ENCODE measurements at regions not wholly inside any gene's neighbourhood (a gene's known extent, or its start where the extent isn't known, plus 50 kb on each side); places are given as distances from the start of the nearest gene placed in this dataset.

DNA sequence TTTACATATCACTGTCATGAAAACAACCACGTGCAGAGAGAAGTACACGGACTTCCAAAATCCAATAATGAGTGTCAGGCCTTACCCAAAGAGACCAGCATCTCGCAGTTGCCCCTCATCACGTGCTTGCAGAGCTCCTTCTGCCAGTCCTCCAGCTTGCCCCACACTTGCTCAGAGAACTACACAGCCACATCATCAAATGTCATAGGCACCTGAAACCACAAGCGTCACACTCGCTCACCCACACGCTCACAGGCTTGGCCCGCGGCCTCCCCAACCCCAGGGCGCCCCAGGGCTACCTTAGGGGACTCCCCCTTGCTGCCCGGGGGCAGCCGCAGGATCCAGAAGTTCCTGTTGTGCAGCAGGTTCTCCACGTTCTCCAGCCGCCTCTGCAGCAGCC lies 123.4 kb upstream of the ZNF746 start:
- peaks cover 59% of the 10 kb centered on the region for H3K79me2 ChIP-seq (ENCODE audit: insufficient read depth)
- H3K4me1 ChIP-seq (ENCODE audit: insufficient read depth): peaks cover 12% of the 10 kb centered on the region
- 75 to 84% methylated on average over 12 to 14 of the region's 14 CpGs for WGBS, 2 experiments (ENCODE audit: low coverage in 1 of 2, low lambda C conversion rate in 2 of 2, missing lambda C conversion rate in 2 of 2)
- no peaks in the 10 kb centered on the region for H3K9me3 ChIP-seq (ENCODE audit: low read depth)
- no peak overlapping the region for H3K4me3 ChIP-seq
- H2AFZ ChIP-seq: no peak overlapping the region
- in situ Hi-C loops (cut with MboI): no loop called here
- H3K27me3 ChIP-seq (replicated peaks; ENCODE audit: insufficient read depth): no peaks in the 10 kb centered on the region
- H3K27ac ChIP-seq: no peak overlapping the region
- H3K9me2 ChIP-seq (ENCODE audit: insufficient read depth): no peaks in the 10 kb centered on the region
- no peaks in the 10 kb centered on the region for H4K20me1 ChIP-seq (ENCODE audit: insufficient read depth)
- DNase-seq: no peak
- no peak for TF ChIP-seq EZH2 (IDR thresholded peaks at IDR 0.05; ENCODE audit: insufficient read depth, poor library complexity, severe bottlenecking)
- TF ChIP-seq EZH2phosphoT487 (IDR thresholded peaks at IDR 0.05; ENCODE audit: insufficient read depth, low read depth): no peak
- H3F3A ChIP-seq (ENCODE audit: insufficient read depth): peaks cover 6% of the 10 kb centered on the region; the same call in 1 of the 2 replicates
- peaks cover 18% of the 10 kb centered on the region for H3K36me3 ChIP-seq (ENCODE audit: low read depth)
- no peak overlapping the region for H3K4me2 ChIP-seq (ENCODE audit: unreplicated experiment)
- no peak overlapping the region for H3K9ac ChIP-seq

- no peaks in the 10 kb centered on the region for H3F3A ChIP-seq (ENCODE audit: insufficient read depth)
- no peaks in the 10 kb centered on the region for H3K9me2 ChIP-seq (ENCODE audit: insufficient read depth)
- no peak for DNase-seq
- 47 to 64% methylated on average over 8 of the region's 8 CpGs for WGBS, 2 experiments (ENCODE audit: low coverage in 1 of 2, low lambda C conversion rate in 2 of 2, missing lambda C conversion rate in 2 of 2)
- no peak overlapping the region for H3K27ac ChIP-seq
- H4K20me1 ChIP-seq (ENCODE audit: insufficient read depth): no peaks in the 10 kb centered on the region
- no peak overlapping the region for H2AFZ ChIP-seq
- H3K4me3 ChIP-seq: no peak overlapping the region
- H3K9ac ChIP-seq: no peak overlapping the region
- TF ChIP-seq EZH2 (IDR thresholded peaks at IDR 0.05; ENCODE audit: insufficient read depth, poor library complexity, severe bottlenecking) (no peak), EZH2phosphoT487 (IDR thresholded peaks at IDR 0.05; ENCODE audit: insufficient read depth, low read depth) (no peak)
- H3K79me2 ChIP-seq (ENCODE audit: insufficient read depth): peaks cover 44% of the 10 kb centered on the region
- peaks cover 20% of the 10 kb centered on the region for H3K36me3 ChIP-seq (ENCODE audit: low read depth)
- no peaks in the 10 kb centered on the region for H3K4me1 ChIP-seq (ENCODE audit: insufficient read depth)
- H3K27me3 ChIP-seq (replicated peaks; ENCODE audit: insufficient read depth): no peaks in the 10 kb centered on the region
- H3K9me3 ChIP-seq (ENCODE audit: low read depth): no peaks in the 10 kb centered on the region
- in situ Hi-C loops (cut with MboI): no loop called here
- no peak overlapping the region for H3K4me2 ChIP-seq (ENCODE audit: unreplicated experiment)
Observed at GRCh38 chr7:149616898-149617297, 119.3 kb upstream of the ZNF746 start.

DNA sequence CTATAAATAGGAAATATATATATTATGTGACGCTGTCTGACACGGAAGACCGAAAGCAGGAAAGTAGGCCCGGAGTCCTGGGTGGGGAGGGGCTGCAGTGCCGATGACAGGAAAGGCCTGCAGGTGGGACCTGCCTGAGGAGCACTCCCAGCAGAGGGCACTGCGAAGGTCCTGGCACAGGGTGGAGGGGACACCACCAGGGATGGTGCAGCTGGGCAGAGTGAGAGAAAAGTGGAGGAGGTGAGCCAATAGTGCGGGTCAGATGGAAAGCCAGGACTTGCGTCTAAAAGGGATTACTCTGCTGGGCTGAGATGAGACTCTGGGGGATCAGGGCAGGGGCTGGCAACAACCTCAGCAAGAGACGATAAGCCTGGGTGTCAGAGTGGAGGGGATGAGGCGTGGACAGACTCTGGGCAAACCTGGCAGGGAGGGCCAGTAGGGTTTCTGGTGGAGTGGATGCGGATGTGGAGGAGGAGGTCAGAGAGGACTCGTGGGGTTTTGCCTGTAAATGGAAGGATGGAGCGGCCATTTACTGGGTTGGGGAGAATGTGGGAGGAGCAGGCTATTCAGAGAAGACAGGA lies 118.2 kb upstream of the ZNF746 start:
- Histone ChIP-seq H3K4me2 (ENCODE audit: unreplicated experiment) (no peak overlapping the region), H3K27me3 (replicated peaks; ENCODE audit: insufficient read depth) (no peaks in the 10 kb centered on the region), H3K9me3 (ENCODE audit: low read depth) (no peaks in the 10 kb centered on the region), H3K9ac (no peak overlapping the region), H3K36me3 (ENCODE audit: low read depth) (peaks cover 26% of the 10 kb centered on the region), H3K9me2 (ENCODE audit: insufficient read depth) (no peaks in the 10 kb centered on the region), H4K20me1 (ENCODE audit: insufficient read depth) (no peaks in the 10 kb centered on the region), H3K4me3 (no peak overlapping the region), H3K79me2 (ENCODE audit: insufficient read depth) (peaks cover 33% of the 10 kb centered on the region), H3K4me1 (ENCODE audit: insufficient read depth) (no peaks in the 10 kb centered on the region), H3K27ac (no peak overlapping the region), H3F3A (ENCODE audit: insufficient read depth) (no peaks in the 10 kb centered on the region), H2AFZ (no peak overlapping the region)
- in situ Hi-C loops (cut with MboI): no loop called here
- no peak for DNase-seq
- WGBS, 2 experiments (ENCODE audit: low coverage in 1 of 2, low lambda C conversion rate in 2 of 2, missing lambda C conversion rate in 2 of 2): 92 to 96% methylated on average over 13 of the region's 13 CpGs
- TF ChIP-seq EZH2phosphoT487 (IDR thresholded peaks at IDR 0.05; ENCODE audit: insufficient read depth, low read depth): no peak
- TF ChIP-seq EZH2 (IDR thresholded peaks at IDR 0.05; ENCODE audit: insufficient read depth, poor library complexity, severe bottlenecking): no peak

- no peak for TF ChIP-seq EZH2 (IDR thresholded peaks at IDR 0.05; ENCODE audit: insufficient read depth, poor library complexity, severe bottlenecking)
- no peak for TF ChIP-seq EZH2phosphoT487 (IDR thresholded peaks at IDR 0.05; ENCODE audit: insufficient read depth, low read depth)
- Histone ChIP-seq H4K20me1 (ENCODE audit: insufficient read depth) (no peaks in the 10 kb centered on the region), H3K4me3 (no peak overlapping the region), H3K9ac (no peak overlapping the region), H3K27ac (no peak overlapping the region), H3K79me2 (ENCODE audit: insufficient read depth) (peaks cover 13% of the 10 kb centered on the region; the same call in 1 of the 2 replicates), H3K27me3 (replicated peaks; ENCODE audit: insufficient read depth) (no peaks in the 10 kb centered on the region), H3K4me2 (ENCODE audit: unreplicated experiment) (no peak overlapping the region), H3F3A (ENCODE audit: insufficient read depth) (no peaks in the 10 kb centered on the region), H2AFZ (no peak overlapping the region), H3K36me3 (ENCODE audit: low read depth) (peaks cover 20% of the 10 kb centered on the region), H3K9me3 (ENCODE audit: low read depth) (no peaks in the 10 kb centered on the region), H3K9me2 (ENCODE audit: insufficient read depth) (no peaks in the 10 kb centered on the region), H3K4me1 (ENCODE audit: insufficient read depth) (no peaks in the 10 kb centered on the region)
- in situ Hi-C loops (cut with MboI): no loop called here
- WGBS, 2 experiments (ENCODE audit: low coverage in 1 of 2, low lambda C conversion rate in 2 of 2, missing lambda C conversion rate in 2 of 2): 35 to 47% methylated on average over 4 of the region's 4 CpGs
- peak; percentile 34 for DNase-seq
Observed at GRCh38 chr7:149610441-149611011, 112.9 kb upstream of the ZNF746 start.

Measured in GM23248 (cell line).